NCI-H1436 treated with DMSO at 0.1 percent for 48 hours (cell line): ENCODE measurements at regions not wholly inside any gene's neighbourhood (a gene's known extent, or its start where the extent isn't known, plus 50 kb on each side); places are given as distances from the start of the nearest gene placed in this dataset.

ENCODE experiments used
- DNase-seq: peaks from one replicate; lab custom pipeline; 2025; lab: John Stamatoyannopoulos, UW

GRCh38 chr13:39100996-39101738, 62.9 kb downstream of the NHLRC3 start:
- DNase-seq = no peak

- DNase-seq = no peak
Observed at GRCh38 chr13:39102981-39103490, 64.8 kb downstream of the NHLRC3 start.

- DNase-seq = no peak
Observed at GRCh38 chr13:39105110-39105509, 66.9 kb downstream of the NHLRC3 start.

- DNase-seq = no peak
Observed at GRCh38 chr13:39106216-39107005, 68.2 kb downstream of the NHLRC3 start.

GRCh38 chr13:39107561-39107960, 69.3 kb downstream of the NHLRC3 start:
- no peak for DNase-seq

- DNase-seq = no peak
Observed at GRCh38 chr13:39108783-39109182, 70.5 kb downstream of the NHLRC3 start.

- DNase-seq = no peak
Observed at GRCh38 chr13:39110518-39111097, 72.4 kb downstream of the NHLRC3 start.

GRCh38 chr13:39111145-39111544, 72.9 kb downstream of the NHLRC3 start:
- DNase-seq = no peak

GRCh38 chr13:39119422-39119821, 81.2 kb downstream of the NHLRC3 start:
- no peak for DNase-seq

- no peak for DNase-seq
Observed at GRCh38 chr13:39123578-39123977, 85.3 kb downstream of the NHLRC3 start.

- no peak for DNase-seq
Observed at GRCh38 chr13:39129213-39129612, 91.0 kb downstream of the NHLRC3 start.

- no peak for DNase-seq
Observed at GRCh38 chr13:39130301-39130700, 92.0 kb downstream of the NHLRC3 start.

- no peak for DNase-seq
Observed at GRCh38 chr13:39132286-39133230, 94.3 kb downstream of the NHLRC3 start.

- DNase-seq = no peak
Observed at GRCh38 chr13:39133781-39134180, 95.5 kb downstream of the NHLRC3 start.

- DNase-seq = no peak
Observed at GRCh38 chr13:39134574-39134973, 96.3 kb downstream of the NHLRC3 start.

GRCh38 chr13:39144391-39144790, 106.1 kb downstream of the NHLRC3 start:
- DNase-seq = no peak

GRCh38 chr13:39144941-39145533, 106.8 kb downstream of the NHLRC3 start:
- no peak for DNase-seq

- peak; percentile 7 for DNase-seq
Observed at GRCh38 chr13:39148513-39148961, 110.3 kb downstream of the NHLRC3 start.

- DNase-seq = no peak
Observed at GRCh38 chr13:39149896-39150295, 111.6 kb downstream of the NHLRC3 start.

- DNase-seq = no peak
Observed at GRCh38 chr13:39154041-39154440, 115.8 kb downstream of the NHLRC3 start.

- DNase-seq = peak; percentile 16
Observed at GRCh38 chr13:39159393-39159792, 121.1 kb downstream of the NHLRC3 start.
